Choroid plexus epithelial cell (primary cell): ENCODE measurements at regions not wholly inside any gene's neighbourhood (a gene's known extent, or its start where the extent isn't known, plus 50 kb on each side); places are given as distances from the start of the nearest gene placed in this dataset.

Source experiments
- DNase-seq: peaks from one replicate; pipeline ENCODE4 v3.0.0-alpha.2; 2010; ENCODE audit warnings: low read depth
- H3K4me3 ChIP-seq: 2 replicates; pipeline ENCODE4 v1.5.1; 2011; ENCODE audit warnings: low read depth, mild to moderate bottlenecking, control low read depth, low read length, moderate library complexity
- CTCF ChIP-seq: conservative IDR thresholded peaks from 2 replicates; pipeline ENCODE4 v1.5.1; 2011; ENCODE audit warnings: low read depth, mild to moderate bottlenecking, control low read depth, inconsistent platforms, low read length, moderate library complexity

GRCh38 chr17:79513206-79513605 is 97.6 kb downstream of the RBFOX3 start:
- no peak overlapping the region for H3K4me3 ChIP-seq
- no peak for DNase-seq
- TF ChIP-seq CTCF, result no peak

GRCh38 chr17:79511471-79511870 is 99.4 kb downstream of the RBFOX3 start:
- H3K4me3 ChIP-seq, result no peak overlapping the region
- no peak for DNase-seq
- no peak for TF ChIP-seq CTCF

GRCh38 chr17:79510071-79510470 is 100.8 kb downstream of the RBFOX3 start:
- no peak overlapping the region for H3K4me3 ChIP-seq
- no peak for TF ChIP-seq CTCF
- no peak for DNase-seq

GRCh38 chr17:79509490-79509889 is 101.4 kb downstream of the RBFOX3 start:
- no peak for TF ChIP-seq CTCF

GRCh38 chr17:79509008-79509407 is 101.8 kb downstream of the RBFOX3 start:
- no peak for DNase-seq
- TF ChIP-seq CTCF, result no peak
- no peak overlapping the region for H3K4me3 ChIP-seq

More at GRCh38 chr17:79509490-79509889, 101.4 kb downstream of the RBFOX3 start:
- no peak overlapping the region for H3K4me3 ChIP-seq
- no peak for DNase-seq

- no peak overlapping the region for H3K4me3 ChIP-seq
- DNase-seq, result no peak
- TF ChIP-seq CTCF, result no peak
Observed at GRCh38 chr17:79508291-79508716, 102.5 kb downstream of the RBFOX3 start.

GRCh38 chr17:79506955-79507354 is 103.9 kb downstream of the RBFOX3 start:
- no peak for DNase-seq
- TF ChIP-seq CTCF, result no peak
- H3K4me3 ChIP-seq, result no peak overlapping the region
